IgD-negative memory B cell (primary cell): ENCODE measurements at regions not wholly inside any gene's neighbourhood (a gene's known extent, or its start where the extent isn't known, plus 50 kb on each side); places are given as distances from the start of the nearest gene placed in this dataset.

Experiments used
- H3K27ac Mint-ChIP-seq, 3 donors: one replicate each; pipeline ENCODE4 v1.8.0; 2020 to 2022; ENCODE audit warnings: mild to moderate bottlenecking in 3 of 3, mixed read lengths in 3 of 3, moderate library complexity in 1 of 3
- H3K27me3 Mint-ChIP-seq: one replicate; pipeline ENCODE4 v1.8.0; 2021; ENCODE audit warnings: mixed read lengths
- H3K36me3 Mint-ChIP-seq: one replicate; pipeline ENCODE4 v1.8.0; 2020; ENCODE audit warnings: mild to moderate bottlenecking, mixed read lengths
- H3K4me1 Mint-ChIP-seq, 3 donors: one replicate each; pipeline ENCODE4 v1.8.0; 2020 to 2022; ENCODE audit warnings: mixed read lengths in 3 of 3, mild to moderate bottlenecking in 1 of 3
- H3K4me3 Mint-ChIP-seq, 4 donors: one replicate each; pipeline ENCODE4 v1.8.0; 2020 to 2022; ENCODE audit warnings: mild to moderate bottlenecking in 4 of 4, mixed read lengths in 4 of 4, moderate library complexity in 3 of 4
- H3K9me3 Mint-ChIP-seq, 3 donors: one replicate each; pipeline ENCODE4 v1.8.0; 2020 to 2021; ENCODE audit warnings: mixed read lengths in 3 of 3, mild to moderate bottlenecking in 1 of 3

DNA sequence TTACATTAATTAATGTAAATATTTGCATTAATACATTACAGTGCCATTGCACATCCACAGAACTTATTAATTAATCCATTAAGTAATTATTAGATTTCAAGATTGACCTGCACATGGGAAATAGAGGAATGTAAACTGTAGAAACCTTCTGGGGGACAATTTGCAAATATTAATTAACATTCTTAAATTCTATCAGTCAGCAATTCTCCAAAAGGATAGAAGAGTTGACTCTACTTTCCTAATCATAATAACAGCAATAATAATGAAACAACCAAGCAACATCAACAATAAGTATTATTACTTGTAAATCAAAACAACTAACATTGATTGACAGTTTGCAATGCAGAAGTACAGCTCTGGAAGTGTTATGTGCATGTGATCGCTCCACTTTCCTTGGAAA is 281.6 kb upstream of the CRIM1 start:
- H3K27me3 Mint-ChIP-seq, result peaks cover 2% of the 10 kb centered on the region
- H3K9me3 Mint-ChIP-seq, result peaks cover 0 to 1% (median 0%) of the 10 kb centered on the region in 3 donors
- H3K27ac Mint-ChIP-seq, result no peak overlapping the region
- no peaks in the 10 kb centered on the region for H3K4me1 Mint-ChIP-seq
- H3K4me3 Mint-ChIP-seq, result no peak overlapping the region
- H3K36me3 Mint-ChIP-seq, result no peaks in the 10 kb centered on the region

DNA sequence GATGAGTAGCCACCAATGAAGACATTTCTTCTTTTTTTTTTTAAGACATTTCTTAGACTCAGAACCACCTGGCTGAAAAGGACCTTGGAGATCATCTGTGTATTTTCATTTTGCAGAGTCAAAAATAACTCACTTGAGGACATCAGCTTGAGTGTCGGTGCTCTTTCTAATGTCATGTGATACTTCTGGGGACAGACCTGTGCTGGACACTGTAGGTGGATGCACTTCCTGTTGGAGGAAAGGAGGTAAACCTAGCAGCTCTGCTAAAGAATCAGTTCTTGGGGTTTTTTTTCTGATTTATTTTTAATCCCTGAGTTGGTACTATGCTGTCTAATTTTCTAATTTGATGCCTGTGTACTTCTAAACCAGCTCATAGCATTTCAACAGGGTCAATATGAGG is 283.9 kb upstream of the CRIM1 start:
- no peaks in the 10 kb centered on the region for H3K36me3 Mint-ChIP-seq
- peaks cover 2% of the 10 kb centered on the region for H3K27me3 Mint-ChIP-seq
- H3K4me3 Mint-ChIP-seq, result no peak overlapping the region
- H3K27ac Mint-ChIP-seq, result peak overlapping the region in 1 of 3 donors; percentile 47
- H3K4me1 Mint-ChIP-seq, result no peaks in the 10 kb centered on the region
- H3K9me3 Mint-ChIP-seq, result peaks cover 1 to 4% (median 2%) of the 10 kb centered on the region in 3 donors

DNA sequence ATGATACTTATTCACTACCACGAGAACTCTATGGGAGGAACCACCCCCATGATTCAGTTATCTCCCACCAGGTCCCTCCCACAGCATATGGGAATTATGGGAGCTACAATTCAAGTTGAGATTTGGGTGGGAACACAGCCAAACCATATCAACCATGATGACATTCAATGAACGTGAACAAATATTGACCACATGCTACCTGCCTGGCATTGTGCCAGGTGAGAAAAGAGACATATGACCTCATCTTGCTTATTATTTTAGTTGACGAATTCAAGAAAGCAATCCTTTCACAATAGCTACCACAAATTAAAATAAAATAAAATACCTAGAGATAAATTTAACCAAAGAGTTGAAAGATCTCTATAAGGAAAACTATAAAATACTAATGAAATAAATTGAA is 286.5 kb upstream of the CRIM1 start:
- H3K4me3 Mint-ChIP-seq, result no peak overlapping the region
- no peaks in the 10 kb centered on the region for H3K4me1 Mint-ChIP-seq
- no peaks in the 10 kb centered on the region for H3K36me3 Mint-ChIP-seq
- H3K27me3 Mint-ChIP-seq, result peaks cover 2% of the 10 kb centered on the region
- no peak overlapping the region for H3K27ac Mint-ChIP-seq
- H3K9me3 Mint-ChIP-seq, result peaks cover 2 to 4% (median 3%) of the 10 kb centered on the region in 3 donors

- peaks cover 2 to 4% (median 3%) of the 10 kb centered on the region in 3 donors for H3K9me3 Mint-ChIP-seq
- H3K27ac Mint-ChIP-seq, result no peak overlapping the region
- H3K4me1 Mint-ChIP-seq, result no peaks in the 10 kb centered on the region
- H3K4me3 Mint-ChIP-seq, result no peak overlapping the region
- no peaks in the 10 kb centered on the region for H3K36me3 Mint-ChIP-seq
- peaks cover 2% of the 10 kb centered on the region for H3K27me3 Mint-ChIP-seq
These were observed 287.5 kb upstream of the CRIM1 start for GRCh38 chr2:36068086-36068485.

DNA sequence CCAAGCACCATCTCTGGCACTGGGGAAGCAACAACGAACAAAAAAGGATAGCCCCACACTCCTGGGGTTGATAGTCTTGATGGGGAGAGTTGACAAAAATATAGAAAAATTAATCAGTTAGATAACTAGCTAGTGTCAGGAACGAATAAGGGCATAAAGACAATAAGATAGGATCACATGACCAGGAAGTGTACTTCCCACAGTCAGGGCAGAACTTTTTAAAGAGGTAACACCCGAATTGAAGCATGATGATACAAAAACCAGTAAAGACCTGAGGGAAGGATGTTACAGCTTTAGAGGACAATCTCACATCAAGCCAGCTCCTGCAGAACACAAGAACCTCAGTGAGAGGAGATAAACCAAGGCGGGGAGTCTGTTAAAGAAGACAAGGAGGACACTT is 295.4 kb upstream of the CRIM1 start:
- no peaks in the 10 kb centered on the region for H3K36me3 Mint-ChIP-seq
- peaks cover 1% of the 10 kb centered on the region for H3K27me3 Mint-ChIP-seq
- peaks cover 0 to 4% (median 2%) of the 10 kb centered on the region in 3 donors for H3K9me3 Mint-ChIP-seq
- H3K27ac Mint-ChIP-seq, result no peak overlapping the region
- peaks cover 0 to 5% (median 3%) of the 10 kb centered on the region in 3 donors for H3K4me1 Mint-ChIP-seq
- no peak overlapping the region for H3K4me3 Mint-ChIP-seq

DNA sequence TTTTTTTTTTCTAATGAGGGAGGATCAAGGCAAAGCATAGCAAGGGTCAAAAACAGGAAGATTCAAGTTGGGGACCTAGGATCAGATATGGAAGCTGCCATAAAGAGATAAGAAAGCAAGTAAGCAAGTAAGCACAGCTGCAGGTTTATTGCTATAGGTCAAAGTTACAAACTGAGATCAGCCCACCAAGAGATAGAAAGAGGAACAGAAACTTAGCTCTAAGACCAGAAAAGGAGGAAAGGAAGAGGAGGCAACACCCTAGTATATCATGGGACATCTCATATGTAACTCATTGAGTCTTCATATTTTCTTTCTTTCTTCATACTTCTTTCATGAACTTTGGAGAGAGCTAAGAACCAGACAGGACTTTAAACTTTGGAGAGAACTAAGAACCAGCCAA is 295.9 kb upstream of the CRIM1 start:
- Mint-ChIP-seq H3K4me3 (no peak overlapping the region), H3K36me3 (no peaks in the 10 kb centered on the region), H3K27me3 (peaks cover 1% of the 10 kb centered on the region), H3K27ac (no peak overlapping the region), H3K9me3 (peaks cover 0 to 4% (median 2%) of the 10 kb centered on the region in 3 donors), H3K4me1 (peaks cover 0 to 5% (median 3%) of the 10 kb centered on the region in 3 donors)

DNA sequence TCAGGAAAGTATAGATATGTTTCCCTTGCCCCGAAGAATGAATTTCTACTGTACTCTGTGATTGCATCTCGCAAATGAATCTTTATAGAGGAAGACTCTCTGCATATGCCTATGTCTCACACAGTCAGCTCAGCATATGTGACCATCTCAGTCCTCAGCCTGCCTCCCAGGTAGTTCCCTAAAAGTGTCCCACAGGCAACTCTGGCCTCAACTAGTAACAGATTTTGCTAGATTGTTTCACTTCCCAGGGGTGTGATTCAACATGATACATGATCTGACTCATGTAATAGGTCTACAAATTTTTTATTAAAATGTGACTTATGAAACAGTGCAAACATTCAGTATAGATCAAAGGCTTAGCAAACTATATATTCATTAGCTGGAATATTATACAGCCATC is 296.6 kb upstream of the CRIM1 start:
- no peak overlapping the region for H3K4me3 Mint-ChIP-seq
- peaks cover 1% of the 10 kb centered on the region for H3K27me3 Mint-ChIP-seq
- H3K36me3 Mint-ChIP-seq, result no peaks in the 10 kb centered on the region
- H3K27ac Mint-ChIP-seq, result no peak overlapping the region
- peaks cover 0 to 4% (median 2%) of the 10 kb centered on the region in 3 donors for H3K9me3 Mint-ChIP-seq
- peaks cover 0 to 5% (median 3%) of the 10 kb centered on the region in 3 donors for H3K4me1 Mint-ChIP-seq

DNA sequence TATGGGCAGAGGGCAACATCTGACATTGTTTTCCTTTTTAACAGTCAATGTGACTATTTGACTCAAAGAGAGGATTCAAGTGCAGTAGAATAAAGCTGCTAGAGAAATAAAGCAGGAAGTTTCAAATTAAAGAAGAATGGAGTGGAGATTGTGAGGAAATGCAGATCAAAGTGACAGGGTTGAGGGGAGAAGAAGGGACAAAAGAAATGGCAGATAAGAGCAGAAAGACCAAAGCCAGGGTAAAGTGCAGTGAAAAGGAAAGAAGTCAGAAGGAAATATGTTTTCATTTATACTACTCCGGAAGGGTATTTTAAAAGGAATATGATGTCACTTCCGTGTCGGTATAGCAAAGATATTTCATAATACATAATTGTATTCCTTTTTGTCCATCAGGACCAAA is 297.5 kb upstream of the CRIM1 start:
- Mint-ChIP-seq H3K36me3 (no peaks in the 10 kb centered on the region), H3K4me3 (no peak overlapping the region), H3K27ac (no peak overlapping the region), H3K4me1 (peaks cover 0 to 5% (median 3%) of the 10 kb centered on the region in 3 donors), H3K9me3 (peaks cover 0 to 4% (median 2%) of the 10 kb centered on the region in 3 donors), H3K27me3 (peaks cover 1% of the 10 kb centered on the region)

DNA sequence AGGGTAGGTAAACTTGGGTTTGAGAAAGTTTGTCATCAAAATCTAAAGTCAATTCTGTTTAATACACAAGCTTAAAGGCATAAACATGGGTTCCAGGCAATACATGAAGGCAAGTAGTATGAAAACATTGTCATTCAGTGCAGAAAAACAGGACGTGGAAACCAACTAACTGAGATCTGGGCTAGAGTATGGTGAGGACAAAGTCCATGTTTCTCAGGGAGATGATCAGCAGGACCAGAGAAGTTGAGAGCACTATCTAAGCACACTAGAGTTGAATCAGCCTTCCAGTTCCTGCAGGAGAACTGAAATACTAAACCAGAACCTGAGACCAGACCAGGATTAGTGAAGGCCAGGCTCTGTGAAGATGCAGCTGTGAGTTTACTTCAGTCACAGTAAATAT is 302.8 kb upstream of the CRIM1 start:
- Mint-ChIP-seq H3K36me3 (no peaks in the 10 kb centered on the region), H3K27ac (no peak overlapping the region), H3K9me3 (peaks cover 2 to 13% (median 4%) of the 10 kb centered on the region in 3 donors), H3K27me3 (peaks cover 1% of the 10 kb centered on the region), H3K4me3 (no peak overlapping the region), H3K4me1 (no peaks in the 10 kb centered on the region)

DNA sequence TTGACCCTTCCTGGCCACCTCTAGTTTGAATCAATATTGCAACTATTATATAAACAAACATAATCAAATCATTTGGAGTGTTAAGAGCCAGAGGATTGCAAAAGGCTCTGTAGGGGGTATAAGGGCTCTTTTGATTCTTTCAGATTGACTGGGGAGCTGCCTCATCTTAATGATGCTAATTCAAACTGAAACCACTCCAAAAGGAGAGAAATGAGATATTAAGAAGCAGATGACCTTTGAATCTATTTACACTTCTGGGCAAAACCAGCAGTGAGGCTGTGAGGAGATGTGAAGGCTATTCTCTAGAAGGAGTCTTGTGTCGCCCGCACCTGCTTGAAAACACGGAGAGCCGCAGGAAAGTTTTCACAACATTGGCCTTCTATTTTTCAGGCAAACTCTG is 311.2 kb upstream of the CRIM1 start:
- H3K27me3 Mint-ChIP-seq, result peaks cover 3% of the 10 kb centered on the region
- H3K4me3 Mint-ChIP-seq, result no peak overlapping the region
- no peaks in the 10 kb centered on the region for H3K4me1 Mint-ChIP-seq
- no peak overlapping the region for H3K27ac Mint-ChIP-seq
- no peaks in the 10 kb centered on the region for H3K36me3 Mint-ChIP-seq
- peaks cover 0 to 2% (median 0%) of the 10 kb centered on the region in 3 donors for H3K9me3 Mint-ChIP-seq

DNA sequence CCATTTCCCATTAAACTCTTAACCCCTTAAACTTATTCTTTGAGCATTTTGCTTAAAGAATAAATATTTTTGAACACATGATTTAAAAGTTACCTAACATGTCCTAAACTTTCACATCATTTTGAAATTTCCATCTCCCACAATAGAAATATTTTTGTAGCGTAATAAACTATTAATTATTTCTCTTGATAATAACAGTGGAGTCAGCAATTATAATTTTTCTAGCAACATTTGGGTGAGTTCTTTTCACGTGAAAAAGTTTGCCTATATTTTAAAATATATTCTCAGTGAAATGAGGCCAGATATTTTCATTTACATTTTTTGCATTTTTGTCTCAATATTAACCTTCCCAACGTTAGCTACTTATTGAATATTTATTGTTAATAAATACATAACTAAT is 320.4 kb upstream of the CRIM1 start:
- Mint-ChIP-seq H3K4me1 (no peaks in the 10 kb centered on the region), H3K27me3 (no peaks in the 10 kb centered on the region), H3K36me3 (no peaks in the 10 kb centered on the region)

GRCh38 chr2:36032046-36032445 is 323.5 kb upstream of the CRIM1 start:
- Mint-ChIP-seq H3K36me3 (no peaks in the 10 kb centered on the region), H3K27ac (no peak overlapping the region), H3K27me3 (no peaks in the 10 kb centered on the region), H3K4me3 (no peak overlapping the region), H3K9me3 (peaks cover 2 to 13% (median 5%) of the 10 kb centered on the region in 3 donors), H3K4me1 (no peaks in the 10 kb centered on the region)

More for the DNA sequence above, 320.4 kb upstream of the CRIM1 start:
- Mint-ChIP-seq H3K27ac (no peak overlapping the region), H3K4me3 (no peak overlapping the region), H3K9me3 (peaks cover 5 to 14% (median 7%) of the 10 kb centered on the region in 3 donors)

DNA sequence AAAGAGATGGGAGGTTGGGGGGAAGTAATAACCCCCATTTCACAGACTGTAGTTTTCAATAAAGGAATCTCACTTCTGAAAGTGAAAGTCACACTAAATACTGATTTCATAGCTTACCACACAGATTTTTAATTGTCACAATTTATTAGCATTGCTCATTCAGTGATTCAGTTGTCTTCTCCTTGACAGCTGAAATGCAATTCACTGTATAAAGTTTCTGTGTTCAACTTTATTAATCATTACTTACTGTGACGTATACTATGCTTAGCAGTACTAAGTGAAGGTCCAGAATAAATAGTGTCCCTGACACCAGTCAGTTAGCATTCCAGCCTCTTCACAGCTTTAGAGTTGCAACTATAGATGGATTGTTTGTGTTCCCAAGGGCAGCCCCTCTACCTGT is 324.1 kb upstream of the CRIM1 start:
- H3K27ac Mint-ChIP-seq, result no peak overlapping the region
- H3K4me3 Mint-ChIP-seq, result no peak overlapping the region
- no peaks in the 10 kb centered on the region for H3K27me3 Mint-ChIP-seq
- peaks cover 2 to 8% (median 3%) of the 10 kb centered on the region in 3 donors for H3K9me3 Mint-ChIP-seq
- no peaks in the 10 kb centered on the region for H3K36me3 Mint-ChIP-seq
- H3K4me1 Mint-ChIP-seq, result no peaks in the 10 kb centered on the region

- Mint-ChIP-seq H3K4me3 (no peak overlapping the region), H3K9me3 (no peaks in the 10 kb centered on the region), H3K27ac (no peak overlapping the region), H3K4me1 (no peaks in the 10 kb centered on the region), H3K27me3 (no peaks in the 10 kb centered on the region), H3K36me3 (no peaks in the 10 kb centered on the region)
These were observed 328.0 kb upstream of the CRIM1 start for GRCh38 chr2:36027616-36028015.

- Mint-ChIP-seq H3K4me3 (no peak overlapping the region), H3K36me3 (no peaks in the 10 kb centered on the region), H3K27ac (no peak overlapping the region), H3K27me3 (no peaks in the 10 kb centered on the region), H3K4me1 (no peaks in the 10 kb centered on the region), H3K9me3 (peaks cover 0 to 2% (median 0%) of the 10 kb centered on the region in 3 donors)
These were observed 342.5 kb upstream of the CRIM1 start for GRCh38 chr2:36013064-36013463.

DNA sequence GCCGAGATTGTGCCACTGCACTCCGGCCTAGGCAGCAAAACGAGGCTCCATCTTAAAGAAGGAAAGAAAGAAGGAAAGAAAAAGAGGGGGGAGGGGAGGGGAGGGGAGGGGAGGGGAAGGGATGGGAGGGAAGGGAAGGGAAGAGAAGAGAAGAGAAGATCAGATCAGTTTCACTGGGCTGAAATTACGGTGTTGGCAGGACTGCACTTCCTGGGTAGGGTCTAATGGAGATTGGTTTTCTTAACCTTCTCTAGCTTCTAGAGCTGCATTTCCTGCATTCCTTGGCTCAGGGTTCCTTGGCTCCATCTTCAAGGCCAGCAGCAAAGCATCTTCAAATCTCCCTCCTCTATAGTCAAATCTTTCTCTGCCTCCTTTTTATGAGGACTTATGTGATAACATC is 349.1 kb upstream of the CRIM1 start:
- Mint-ChIP-seq H3K27ac (no peak overlapping the region), H3K4me1 (no peaks in the 10 kb centered on the region), H3K36me3 (no peaks in the 10 kb centered on the region), H3K27me3 (no peaks in the 10 kb centered on the region), H3K9me3 (no peaks in the 10 kb centered on the region), H3K4me3 (no peak overlapping the region)

- no peak overlapping the region for H3K27ac Mint-ChIP-seq
These were observed 352.6 kb upstream of the CRIM1 start for GRCh38 chr2:36002941-36003340.

More at GRCh38 chr2:36002941-36003340, 352.6 kb upstream of the CRIM1 start:
- H3K4me1 Mint-ChIP-seq, result no peaks in the 10 kb centered on the region
- H3K36me3 Mint-ChIP-seq, result no peaks in the 10 kb centered on the region
- H3K4me3 Mint-ChIP-seq, result no peak overlapping the region
- H3K27me3 Mint-ChIP-seq, result no peaks in the 10 kb centered on the region
- peaks cover 0 to 1% (median 0%) of the 10 kb centered on the region in 3 donors for H3K9me3 Mint-ChIP-seq
